NCI-H1048 (cell line): ENCODE measurements at regions not wholly inside any gene's neighbourhood (a gene's known extent, or its start where the extent isn't known, plus 50 kb on each side); places are given as distances from the start of the nearest gene placed in this dataset.
"Not testable (repeated sequence)": the region's sequence is repeated elsewhere in the genome, so short reads cannot be mapped to it uniquely, and the experiment has no call there.

Experiments used
- DNase-seq: peaks from one replicate; lab custom pipeline; 2025; lab: John Stamatoyannopoulos, UW

DNA sequence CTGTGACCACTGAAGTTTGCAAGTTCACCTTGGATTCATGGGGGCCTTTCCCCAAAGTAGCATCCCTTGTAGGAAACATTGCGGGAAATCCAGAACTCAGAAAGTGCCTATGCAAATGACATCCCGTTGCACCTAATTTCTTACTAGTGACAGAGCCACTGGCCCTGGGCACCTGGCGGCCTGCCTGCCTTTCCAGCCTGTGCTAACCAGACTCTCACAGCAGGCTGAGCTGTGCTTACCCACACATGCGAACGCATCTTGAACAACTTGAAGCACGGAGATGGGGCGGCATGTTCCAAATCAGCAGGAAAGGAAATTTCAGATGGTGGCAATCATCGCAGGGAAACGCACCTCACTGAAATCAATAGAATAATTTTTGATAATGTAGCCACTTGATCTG is 405.8 kb downstream of the TMEM182 start:
- no peak for DNase-seq

DNA sequence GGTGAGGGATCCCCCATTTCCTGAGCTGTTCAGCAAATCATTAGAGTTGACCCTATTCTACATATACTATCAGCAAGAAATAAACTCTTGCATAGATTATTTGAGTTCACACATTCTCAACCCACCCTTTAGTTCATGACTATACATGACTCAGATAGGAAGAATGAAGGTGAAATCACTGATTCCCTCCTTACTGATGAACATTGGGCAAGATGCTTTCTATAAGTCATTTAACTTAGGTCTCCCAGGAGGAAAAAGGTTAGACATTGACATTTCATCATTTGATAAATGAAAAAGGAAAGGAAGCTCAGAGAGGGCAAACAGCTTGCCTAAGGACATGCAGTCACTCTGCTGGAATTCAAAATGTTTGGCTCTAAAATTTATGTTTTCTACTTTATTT is 408.0 kb downstream of the TMEM182 start:
- no peak for DNase-seq

GRCh38 chr2:103172821-103173220 is 411.0 kb downstream of the TMEM182 start:
- DNase-seq: no peak

DNA sequence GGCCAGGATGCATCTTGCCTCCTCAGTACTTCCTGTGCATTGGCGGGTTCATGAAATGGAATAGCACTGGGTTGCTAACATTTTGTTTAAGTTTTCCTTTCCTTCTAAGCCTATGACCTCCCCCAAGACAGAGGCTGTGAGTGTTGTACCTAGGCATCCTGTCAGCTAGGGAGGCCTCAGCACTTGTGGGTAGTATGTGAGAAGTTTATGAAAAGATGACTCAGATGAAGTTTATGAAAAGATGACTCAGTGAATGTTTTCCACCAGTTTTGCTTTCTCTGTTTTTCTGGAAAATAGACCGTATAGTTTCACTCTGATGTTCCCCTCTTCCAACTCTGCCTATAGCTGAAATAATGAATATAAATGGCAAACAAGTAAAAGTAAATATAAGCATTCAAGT is 412.9 kb downstream of the TMEM182 start:
- no peak for DNase-seq

- DNase-seq: no peak
Observed at GRCh38 chr2:103176294-103176915, 414.6 kb downstream of the TMEM182 start.

- no peak for DNase-seq
Observed at GRCh38 chr2:103179798-103180197, 418.0 kb downstream of the TMEM182 start.

DNA sequence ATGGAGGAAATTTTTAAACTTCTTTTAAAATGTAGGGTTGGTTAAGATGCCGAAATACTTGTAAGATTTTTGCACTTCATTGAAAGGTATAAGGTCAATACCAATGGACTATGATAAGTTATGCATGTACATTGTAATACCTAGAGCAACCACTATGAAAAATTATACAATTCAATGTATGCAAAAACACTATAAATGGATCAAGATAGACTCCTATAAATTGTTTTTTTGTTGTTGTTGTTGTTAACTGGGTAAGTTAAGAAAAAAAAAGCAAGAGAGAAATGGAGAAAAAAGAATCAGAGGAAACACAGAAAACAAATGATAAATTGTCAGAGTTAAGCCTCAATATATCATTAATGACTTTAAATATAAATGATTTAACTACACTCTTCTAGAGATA is 421.2 kb downstream of the TMEM182 start:
- no peak for DNase-seq

GRCh38 chr2:103196802-103197201 is 435.0 kb downstream of the TMEM182 start:
- no peak for DNase-seq

DNA sequence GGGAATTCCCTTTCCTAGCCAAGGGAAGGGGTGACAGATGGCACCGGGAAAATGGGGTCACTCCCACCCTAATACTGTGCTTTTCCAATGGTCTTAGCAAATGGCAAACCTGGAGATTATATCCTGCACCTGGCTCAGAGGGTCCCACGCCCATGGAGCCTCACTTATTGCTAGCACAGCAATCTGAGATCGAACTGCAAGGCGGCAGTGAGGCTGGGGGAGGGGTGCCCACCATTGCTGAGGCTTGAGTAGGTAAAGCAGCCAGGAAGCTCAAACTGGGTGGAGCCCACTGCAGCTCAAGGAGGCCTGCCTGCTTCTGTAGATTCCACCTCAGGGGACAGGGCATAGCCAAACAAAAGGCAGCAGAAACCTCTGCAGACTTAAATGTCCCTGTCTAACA is 438.9 kb downstream of the TMEM182 start:
- DNase-seq: not testable (repeated sequence)

- no peak for DNase-seq
Observed at GRCh38 chr2:103208916-103209315, 447.1 kb downstream of the TMEM182 start.

DNA sequence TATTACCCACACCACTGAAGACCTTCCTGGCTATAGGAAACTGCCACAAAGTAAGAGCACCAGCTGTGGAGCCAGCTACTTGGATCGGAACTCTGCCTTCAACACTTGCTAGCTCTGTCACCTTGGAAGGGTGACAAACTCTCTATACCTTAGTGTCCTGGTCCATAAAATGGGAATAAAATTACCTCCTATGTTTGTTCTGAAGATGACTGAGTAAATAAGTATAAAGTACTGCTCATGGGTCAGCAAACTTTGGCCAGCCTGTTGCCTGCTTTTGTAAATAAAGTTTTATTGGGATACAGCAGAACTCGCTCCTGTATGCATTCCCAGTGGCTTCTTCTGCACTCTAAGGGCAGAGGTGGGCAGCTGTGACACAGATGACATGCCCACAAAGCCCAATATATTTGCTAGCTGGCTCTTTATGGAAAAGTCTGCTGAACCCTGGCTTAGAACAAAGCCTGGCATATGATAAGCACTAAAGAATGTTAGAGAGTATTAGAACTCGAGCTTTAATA is 451.3 kb downstream of the TMEM182 start:
- no peak for DNase-seq

DNA sequence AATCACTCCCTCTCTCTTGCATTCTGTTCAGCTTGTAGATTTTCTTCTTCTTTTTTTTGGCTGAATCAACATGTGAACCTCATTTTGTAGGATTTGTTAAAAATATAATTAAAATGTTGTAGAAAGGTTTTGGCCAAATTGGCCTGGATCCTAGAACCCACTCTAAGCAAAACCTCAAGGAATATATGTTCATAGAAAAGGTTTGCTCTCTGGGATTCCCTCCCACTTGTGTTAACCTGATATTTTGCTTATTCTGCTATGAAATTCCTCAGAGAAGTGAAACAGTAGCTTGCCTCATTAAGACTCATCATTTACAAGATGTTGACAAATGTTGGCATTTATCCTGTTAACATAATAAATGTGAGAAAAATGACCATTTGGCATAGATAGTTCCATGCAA is 456.7 kb downstream of the TMEM182 start:
- DNase-seq: no peak

DNA sequence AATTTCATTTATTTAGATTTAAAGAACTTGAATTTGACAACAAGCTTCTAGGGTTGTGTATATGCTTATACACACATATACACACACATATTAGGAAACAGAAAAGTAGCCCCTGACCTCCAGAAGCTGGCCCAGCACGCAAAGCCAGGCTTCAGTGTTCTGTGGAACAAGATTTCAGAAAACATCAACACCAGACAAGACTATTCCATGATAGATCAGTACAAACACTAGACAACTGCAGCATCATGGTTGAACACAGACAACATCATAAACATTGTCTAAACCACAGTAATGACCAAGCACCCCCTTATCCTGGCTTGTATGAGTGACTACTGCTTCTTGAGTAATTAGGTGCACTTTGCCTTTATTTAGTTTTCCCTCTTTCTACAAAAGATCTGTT is 457.6 kb downstream of the TMEM182 start:
- no peak for DNase-seq

GRCh38 chr2:103222969-103223368 is 461.1 kb downstream of the TMEM182 start:
- DNase-seq: no peak

GRCh38 chr2:103230796-103231195 is 469.0 kb downstream of the TMEM182 start:
- no peak for DNase-seq

DNA sequence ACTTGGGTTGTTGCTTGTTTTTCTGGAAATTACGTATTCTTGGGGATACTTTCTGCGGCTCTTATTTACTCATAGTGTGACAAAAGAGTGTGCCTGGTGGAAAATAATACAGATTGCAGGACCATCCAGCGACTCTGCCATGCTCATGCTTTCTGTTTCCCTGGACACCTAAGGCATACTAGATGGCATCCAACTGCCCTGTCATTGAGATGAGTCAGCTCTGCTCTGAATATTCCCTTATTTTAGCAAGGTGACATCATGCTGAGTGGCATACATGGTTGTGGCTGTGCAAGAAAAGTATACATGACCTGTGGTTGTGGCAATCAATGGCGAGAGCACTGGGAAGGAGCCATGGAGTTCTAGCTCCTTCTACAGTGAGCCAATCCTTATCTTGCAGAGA is 471.0 kb downstream of the TMEM182 start:
- DNase-seq: no peak

DNA sequence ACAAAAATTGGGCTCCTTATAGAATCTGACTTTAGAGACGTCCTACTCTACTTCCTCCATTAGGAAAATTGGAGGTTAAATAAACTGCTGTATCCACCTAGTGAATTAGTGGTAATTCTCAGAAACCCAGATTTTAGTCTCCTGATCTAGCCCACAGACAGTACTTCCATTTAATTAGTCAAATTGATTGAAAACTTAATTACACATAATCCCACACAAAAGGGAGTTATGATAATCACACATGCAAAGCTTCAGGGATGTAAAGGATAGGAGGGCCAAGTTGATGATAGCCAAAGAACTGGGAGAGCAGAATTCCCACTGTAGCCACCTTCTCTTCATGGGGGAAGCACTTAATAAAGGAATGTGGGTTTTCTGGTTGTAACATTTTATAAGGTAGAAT is 471.9 kb downstream of the TMEM182 start:
- DNase-seq: no peak

- DNase-seq: no peak
Observed at GRCh38 chr2:103235283-103235682, 473.5 kb downstream of the TMEM182 start.

DNA sequence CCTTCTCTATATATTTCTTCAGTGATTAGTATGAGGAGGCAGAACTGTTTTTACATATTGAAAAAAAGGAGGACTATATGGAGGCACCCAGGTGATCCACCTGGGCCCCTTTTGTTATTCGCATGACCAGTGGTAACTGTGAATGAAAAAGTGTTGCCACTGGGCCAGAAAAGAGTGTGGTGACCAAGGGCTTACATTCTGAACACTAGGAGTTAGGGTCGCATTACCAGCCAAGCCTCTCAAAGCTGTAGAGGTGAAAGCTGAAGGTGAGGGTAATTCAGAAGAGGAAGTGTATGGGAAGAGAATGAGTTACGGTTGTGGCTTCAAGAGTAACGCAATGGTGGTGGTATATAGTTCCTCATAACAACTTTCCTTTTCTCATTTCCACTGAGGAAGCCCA is 487.6 kb downstream of the TMEM182 start:
- no peak for DNase-seq

GRCh38 chr2:103252781-103253180 is 490.9 kb downstream of the TMEM182 start:
- DNase-seq: no peak

GRCh38 chr2:103254611-103255010 is 492.8 kb downstream of the TMEM182 start:
- DNase-seq: no peak

DNA sequence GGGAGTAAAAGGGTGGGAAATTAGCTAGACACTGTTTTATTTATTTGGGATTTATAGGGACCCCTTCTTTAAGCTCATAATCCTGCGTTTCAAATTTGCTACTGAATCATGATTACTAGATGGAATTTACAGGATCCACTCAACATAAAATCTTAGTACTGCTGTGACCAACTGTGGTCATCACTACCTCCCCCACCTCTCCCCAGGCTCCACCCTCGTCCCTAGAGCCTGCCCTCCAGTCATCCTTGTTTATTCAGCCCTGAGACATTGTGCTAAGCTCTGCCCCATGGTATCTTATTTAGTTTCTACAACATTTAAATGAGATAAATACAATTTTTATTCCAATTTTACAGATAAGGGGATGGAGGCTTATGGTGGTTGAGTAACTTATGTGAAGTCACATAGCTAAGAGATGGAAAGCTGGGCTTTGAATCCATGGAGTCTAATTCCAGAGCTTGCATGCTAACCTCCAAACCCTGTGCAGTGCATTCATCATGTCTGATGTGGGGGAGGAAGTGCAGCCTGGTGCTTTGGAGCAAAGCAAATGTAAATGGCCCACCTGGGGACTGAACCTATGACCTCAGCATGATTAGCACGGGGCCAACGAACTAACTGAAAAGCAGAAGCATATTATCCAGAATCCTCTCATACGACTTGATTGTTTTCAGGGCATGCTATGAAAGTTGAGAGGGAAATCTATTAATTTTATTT is 502.4 kb downstream of the TMEM182 start:
- no peak for DNase-seq

GRCh38 chr2:103265521-103265920 is 503.7 kb downstream of the TMEM182 start:
- DNase-seq: no peak
